ENCODE measurements at regions not wholly inside any gene's neighbourhood (a gene's known extent, or its start where the extent isn't known, plus 50 kb on each side); places are given as distances from the start of the nearest gene placed in this dataset.

GRCh38 chr5:29561564-29561963 lies 1631.9 kb upstream of the CDH6 start:
- 70% methylated on average over 4 of the region's 4 CpGs for WGBS
- H3K4me3 ChIP-seq: no peak overlapping the region
- no peak for TF ChIP-seq POLR2A (IDR thresholded peaks at IDR 0.05; ENCODE audit: low read depth)
- TF ChIP-seq, protein P1, sequence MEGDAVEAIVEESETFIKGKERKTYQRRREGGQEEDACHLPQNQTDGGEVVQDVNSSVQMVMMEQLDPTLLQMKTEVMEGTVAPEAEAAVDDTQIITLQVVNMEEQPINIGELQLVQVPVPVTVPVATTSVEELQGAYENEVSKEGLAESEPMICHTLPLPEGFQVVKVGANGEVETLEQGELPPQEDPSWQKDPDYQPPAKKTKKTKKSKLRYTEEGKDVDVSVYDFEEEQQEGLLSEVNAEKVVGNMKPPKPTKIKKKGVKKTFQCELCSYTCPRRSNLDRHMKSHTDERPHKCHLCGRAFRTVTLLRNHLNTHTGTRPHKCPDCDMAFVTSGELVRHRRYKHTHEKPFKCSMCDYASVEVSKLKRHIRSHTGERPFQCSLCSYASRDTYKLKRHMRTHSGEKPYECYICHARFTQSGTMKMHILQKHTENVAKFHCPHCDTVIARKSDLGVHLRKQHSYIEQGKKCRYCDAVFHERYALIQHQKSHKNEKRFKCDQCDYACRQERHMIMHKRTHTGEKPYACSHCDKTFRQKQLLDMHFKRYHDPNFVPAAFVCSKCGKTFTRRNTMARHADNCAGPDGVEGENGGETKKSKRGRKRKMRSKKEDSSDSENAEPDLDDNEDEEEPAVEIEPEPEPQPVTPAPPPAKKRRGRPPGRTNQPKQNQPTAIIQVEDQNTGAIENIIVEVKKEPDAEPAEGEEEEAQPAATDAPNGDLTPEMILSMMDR (IDR thresholded peaks at IDR 0.05): no peak
- no peak for TF ChIP-seq EP300 (IDR thresholded peaks at IDR 0.05)
- no peak for TF ChIP-seq POLR2AphosphoS5 (IDR thresholded peaks at IDR 0.05)
- no peaks in the 10 kb centered on the region for H3K4me1 ChIP-seq
- peaks cover 0 to under 1% (median 0%) of the 10 kb centered on the region in 4 donors for H3K9me3 ChIP-seq
- H3K36me3 ChIP-seq: no peaks in the 10 kb centered on the region
- DNase-seq (ENCODE audit: extremely low spot score): no peak
- intact Hi-C loops (cut with DNase I): no loop called here
- no peak overlapping the region for H3K27ac ChIP-seq (replicated peaks in 1 of 4)
- no peaks in the 10 kb centered on the region for H3K27me3 ChIP-seq

DNA sequence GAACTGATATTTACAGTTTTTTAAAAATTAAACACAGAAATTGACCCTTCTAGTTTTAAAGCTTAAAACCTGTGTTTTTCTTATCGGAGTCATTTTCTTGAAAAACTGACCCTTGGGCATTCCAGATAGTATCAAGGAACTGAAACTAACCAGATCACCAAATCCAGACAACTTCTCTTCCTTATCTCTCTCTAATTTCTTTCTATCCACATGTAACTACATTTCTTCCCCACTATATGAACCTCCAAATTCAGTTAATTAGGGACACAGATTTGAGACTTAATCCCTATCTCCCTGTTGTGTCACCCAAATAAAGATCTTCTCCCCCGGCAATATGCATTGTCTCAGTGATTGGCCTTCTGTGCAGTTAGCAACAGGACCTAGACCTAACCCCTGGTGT lies 1643.0 kb upstream of the CDH6 start:
- peaks cover 0 to 16% (median 8%) of the 10 kb centered on the region in 4 donors for H3K9me3 ChIP-seq
- H3K27me3 ChIP-seq: no peaks in the 10 kb centered on the region
- no peak overlapping the region for H3K27ac ChIP-seq (replicated peaks in 1 of 4)
- no peaks in the 10 kb centered on the region for H3K4me1 ChIP-seq
- no peaks in the 10 kb centered on the region for H3K36me3 ChIP-seq
- TF ChIP-seq POLR2AphosphoS5 (IDR thresholded peaks at IDR 0.05) (no peak), EP300 (IDR thresholded peaks at IDR 0.05) (no peak), POLR2A (IDR thresholded peaks at IDR 0.05; ENCODE audit: low read depth) (no peak)
- TF ChIP-seq, protein P1 (IDR thresholded peaks at IDR 0.05): no peak
- intact Hi-C loops (cut with DNase I): no loop called here
- H3K4me3 ChIP-seq: no peak overlapping the region
- 70% methylated on average over 2 of the region's 2 CpGs for WGBS
- no peak for DNase-seq (ENCODE audit: extremely low spot score)

- no peaks in the 10 kb centered on the region for H3K9me3 ChIP-seq
- WGBS: 87% methylated on average over 7 of the region's 7 CpGs
- no peaks in the 10 kb centered on the region for H3K36me3 ChIP-seq
- H3K4me1 ChIP-seq: no peaks in the 10 kb centered on the region
- H3K4me3 ChIP-seq: no peak overlapping the region
- no peak for DNase-seq (ENCODE audit: extremely low spot score)
- no peaks in the 10 kb centered on the region for H3K27me3 ChIP-seq
- intact Hi-C loops (cut with DNase I): no loop called here
- H3K27ac ChIP-seq (replicated peaks in 1 of 4): no peak overlapping the region
- TF ChIP-seq, protein P1 (IDR thresholded peaks at IDR 0.05): no peak
- TF ChIP-seq POLR2AphosphoS5 (IDR thresholded peaks at IDR 0.05) (no peak), EP300 (IDR thresholded peaks at IDR 0.05) (no peak), POLR2A (IDR thresholded peaks at IDR 0.05; ENCODE audit: low read depth) (no peak)
These were observed 1645.2 kb upstream of the CDH6 start for GRCh38 chr5:29548262-29548661.

GRCh38 chr5:29547236-29547865 lies 1646.1 kb upstream of the CDH6 start:
- TF ChIP-seq POLR2A (IDR thresholded peaks at IDR 0.05; ENCODE audit: low read depth) (no peak), POLR2AphosphoS5 (IDR thresholded peaks at IDR 0.05) (no peak), EP300 (IDR thresholded peaks at IDR 0.05) (no peak)
- TF ChIP-seq, protein P1 (IDR thresholded peaks at IDR 0.05): no peak
- intact Hi-C loops (cut with DNase I): no loop called here
- DNase-seq (ENCODE audit: extremely low spot score): no peak
- Histone ChIP-seq H3K9me3 (no peaks in the 10 kb centered on the region), H3K27ac (replicated peaks in 1 of 4) (no peak overlapping the region), H3K4me3 (no peak overlapping the region), H3K4me1 (no peaks in the 10 kb centered on the region), H3K27me3 (no peaks in the 10 kb centered on the region), H3K36me3 (no peaks in the 10 kb centered on the region)
- WGBS: 62% methylated on average over 6 of the region's 6 CpGs

- Histone ChIP-seq H3K27me3 (no peaks in the 10 kb centered on the region), H3K27ac (replicated peaks in 1 of 4) (no peak overlapping the region), H3K4me3 (no peak overlapping the region), H3K4me1 (no peaks in the 10 kb centered on the region), H3K9me3 (no peaks in the 10 kb centered on the region), H3K36me3 (no peaks in the 10 kb centered on the region)
- DNase-seq (ENCODE audit: extremely low spot score): no peak
- intact Hi-C loops (cut with DNase I): no loop called here
- no peak for TF ChIP-seq POLR2AphosphoS5 (IDR thresholded peaks at IDR 0.05)
- TF ChIP-seq EP300 (IDR thresholded peaks at IDR 0.05): no peak
- TF ChIP-seq, protein P1 (IDR thresholded peaks at IDR 0.05): no peak
- no peak for TF ChIP-seq POLR2A (IDR thresholded peaks at IDR 0.05; ENCODE audit: low read depth)
- whole genome bisulfite sequencing: 79% methylated on average over 2 of the region's 2 CpGs
These were observed 1650.0 kb upstream of the CDH6 start for GRCh38 chr5:29543501-29543900.
